ENCODE measurements at regions not wholly inside any gene's neighbourhood (a gene's known extent, or its start where the extent isn't known, plus 50 kb on each side); places are given as distances from the start of the nearest gene placed in this dataset.

GRCh38 chr11:10388574-10388973, 66.5 kb upstream of the AMPD3 start:
- TF ChIP-seq CTCF (IDR thresholded peaks at IDR 0.05), result no peak
- TF ChIP-seq POLR2AphosphoS5 (IDR thresholded peaks at IDR 0.05), result no peak
- TF ChIP-seq POLR2A (IDR thresholded peaks at IDR 0.05), result no peak

All from suprapubic skin (tissue), 4 donors.